Astrocyte of the hippocampus (primary cell): ENCODE measurements at regions not wholly inside any gene's neighbourhood (a gene's known extent, or its start where the extent isn't known, plus 50 kb on each side); places are given as distances from the start of the nearest gene placed in this dataset.

ENCODE experiments used
- DNase-seq: peaks from one replicate; pipeline ENCODE4 v3.0.0; 2011; ENCODE audit warnings: low read depth, low spot score

- no peak for DNase-seq
These were observed 360.8 kb upstream of the ARID1B start for GRCh38 chr6:156416391-156416790.

GRCh38 chr6:156413154-156413553 lies 364.0 kb upstream of the ARID1B start:
- no peak for DNase-seq

- DNase-seq, result no peak
These were observed 366.5 kb upstream of the ARID1B start for GRCh38 chr6:156410649-156411048.

DNA sequence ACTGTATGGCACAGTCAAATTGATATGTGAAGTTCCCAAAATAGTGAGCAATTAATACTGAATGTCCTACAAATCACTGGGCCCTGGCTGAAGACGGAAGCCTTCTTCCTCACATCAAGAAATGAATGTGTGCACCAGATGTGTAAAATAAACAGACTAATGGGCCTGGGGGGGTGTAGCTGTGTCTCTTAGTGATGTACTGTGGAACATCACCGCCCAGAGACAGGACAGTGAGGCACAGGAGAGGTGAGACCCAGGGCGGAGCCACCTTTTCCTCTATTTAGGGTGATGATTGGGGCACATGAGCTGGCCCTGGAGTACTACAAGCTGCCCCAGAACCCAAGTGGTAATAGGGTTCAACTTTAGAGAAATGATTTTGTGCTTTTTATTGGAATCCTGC lies 368.5 kb upstream of the ARID1B start:
- no peak for DNase-seq

DNA sequence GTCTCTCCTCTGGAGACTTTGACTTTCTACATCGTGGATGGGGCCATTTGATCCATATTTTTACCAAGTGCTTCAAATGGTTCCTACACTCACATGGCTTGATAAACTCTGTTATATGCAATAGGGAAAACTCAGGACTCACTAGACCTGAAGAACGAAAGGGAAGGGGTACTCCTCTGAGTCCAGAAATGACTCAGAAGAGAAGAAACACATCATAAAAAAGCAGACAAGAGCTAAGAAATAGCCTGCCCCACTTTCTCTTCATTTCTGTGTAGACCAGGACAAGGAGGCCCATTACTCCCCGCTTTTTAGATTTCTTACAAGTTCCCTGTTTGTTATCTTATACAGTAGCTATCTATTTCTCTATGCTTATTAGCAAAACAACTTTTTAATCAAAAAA lies 369.8 kb upstream of the ARID1B start:
- DNase-seq, result no peak

DNA sequence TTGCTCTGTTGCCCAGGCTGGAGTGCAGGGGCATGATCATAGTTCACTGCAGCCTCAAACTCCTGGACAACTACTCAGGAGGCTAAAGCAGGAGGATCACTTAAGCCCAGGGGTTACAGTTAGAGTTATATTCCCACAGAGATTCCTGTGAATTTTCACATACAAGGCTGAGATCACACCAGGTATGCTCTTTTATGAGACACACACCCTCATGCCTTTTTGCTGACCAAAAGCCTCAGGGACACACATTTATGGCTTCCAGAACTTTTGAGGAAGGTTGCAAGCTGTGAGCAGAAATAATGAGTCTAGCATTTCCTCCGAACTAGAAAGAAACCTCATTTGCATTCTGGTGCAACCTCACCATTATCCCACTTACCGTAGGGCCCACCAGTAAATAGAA lies 370.5 kb upstream of the ARID1B start:
- no peak for DNase-seq

DNA sequence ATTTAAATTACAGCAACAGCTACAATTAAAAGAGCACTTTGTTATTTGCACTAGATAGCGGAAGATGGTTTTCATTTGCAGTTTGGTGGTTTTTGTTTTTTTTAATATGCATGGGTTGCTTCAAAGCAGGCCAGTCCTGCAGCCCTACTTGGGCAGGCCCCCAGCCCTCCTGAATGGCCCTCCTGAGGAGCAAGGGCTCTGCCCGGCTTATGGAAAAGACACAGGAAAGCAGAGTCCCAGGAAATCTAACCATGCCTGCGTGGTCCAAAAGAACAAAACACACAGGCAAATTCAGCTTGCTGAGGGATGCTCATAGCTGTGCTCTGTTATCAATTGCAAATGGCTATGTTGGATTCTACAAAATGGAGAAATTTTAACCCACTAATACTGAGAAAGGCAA lies 371.1 kb upstream of the ARID1B start:
- no peak for DNase-seq

DNA sequence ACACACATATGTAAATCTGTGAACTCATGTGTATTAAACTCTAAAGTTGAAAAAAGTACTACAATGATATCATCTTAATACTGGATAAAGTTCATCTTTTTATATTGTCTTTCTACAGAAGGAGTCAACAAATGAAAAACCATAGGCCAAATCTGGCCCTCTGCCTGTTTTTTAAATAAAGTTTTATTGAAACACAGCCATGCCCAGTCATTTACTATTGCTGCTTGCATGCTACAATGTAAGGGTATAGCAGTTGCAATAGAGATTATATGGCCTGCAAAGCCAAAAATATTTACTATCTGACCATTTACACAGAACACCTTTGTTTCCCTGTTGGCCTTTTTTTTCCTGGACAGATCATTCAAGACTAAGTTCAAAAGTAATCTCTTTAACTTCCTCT lies 374.6 kb upstream of the ARID1B start:
- DNase-seq, result no peak

- no peak for DNase-seq
These were observed 375.0 kb upstream of the ARID1B start for GRCh38 chr6:156402227-156402626.

GRCh38 chr6:156400487-156400886 lies 376.7 kb upstream of the ARID1B start:
- DNase-seq, result no peak

DNA sequence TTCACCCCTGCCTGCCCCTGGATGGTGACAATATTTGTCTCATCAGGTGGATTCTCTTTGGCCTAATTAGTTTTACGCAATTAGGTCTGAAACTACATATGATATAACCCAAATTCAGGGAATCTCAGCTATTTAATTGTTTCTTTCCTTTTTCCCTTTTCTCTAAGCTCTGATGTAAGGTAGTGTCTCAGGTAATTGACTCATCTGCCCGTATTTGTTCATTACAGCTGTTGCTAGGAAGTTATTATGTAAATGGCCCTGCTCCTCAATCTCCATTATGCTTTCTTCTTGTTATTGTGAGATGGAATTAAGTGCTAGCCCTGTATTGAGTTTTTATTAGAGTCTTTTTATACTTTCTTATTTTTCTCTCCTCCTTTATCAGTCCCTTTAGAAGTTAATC lies 378.2 kb upstream of the ARID1B start:
- no peak for DNase-seq

GRCh38 chr6:156398371-156398770 lies 378.8 kb upstream of the ARID1B start:
- DNase-seq, result no peak

- DNase-seq, result no peak
These were observed 380.3 kb upstream of the ARID1B start for GRCh38 chr6:156396791-156397418.

DNA sequence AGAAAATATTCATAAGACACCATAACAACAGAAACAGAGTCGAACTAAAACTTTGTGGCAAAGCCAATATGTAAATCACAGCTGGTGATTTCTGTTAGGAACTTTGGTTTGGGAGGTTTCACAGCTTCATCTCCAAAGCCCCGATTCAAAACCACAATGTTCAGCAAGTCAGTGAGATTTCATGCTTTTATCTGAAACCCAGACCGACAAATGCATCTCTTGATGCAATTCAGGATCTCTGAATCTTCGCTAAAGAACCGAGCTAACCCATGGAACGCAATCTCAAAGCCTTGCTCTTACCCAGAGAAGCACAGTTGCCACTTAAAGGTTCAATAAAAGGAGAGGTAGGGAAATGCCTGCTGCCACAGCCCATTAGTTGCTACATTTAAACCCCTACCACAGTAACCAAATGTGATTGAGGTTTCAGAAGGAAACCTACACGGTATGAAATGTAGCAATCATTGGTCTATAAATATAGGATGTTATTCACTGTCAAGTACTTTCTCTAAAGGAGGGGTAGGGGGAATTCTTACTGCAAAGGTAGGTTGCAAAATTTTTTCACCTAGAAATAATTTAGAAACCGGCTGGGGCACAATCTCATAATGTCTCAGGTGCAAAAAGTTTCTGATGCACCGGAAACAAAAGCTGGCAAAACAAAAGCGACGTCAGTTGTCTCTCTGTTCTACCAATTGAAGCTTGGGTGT lies 381.0 kb upstream of the ARID1B start:
- DNase-seq, result no peak

DNA sequence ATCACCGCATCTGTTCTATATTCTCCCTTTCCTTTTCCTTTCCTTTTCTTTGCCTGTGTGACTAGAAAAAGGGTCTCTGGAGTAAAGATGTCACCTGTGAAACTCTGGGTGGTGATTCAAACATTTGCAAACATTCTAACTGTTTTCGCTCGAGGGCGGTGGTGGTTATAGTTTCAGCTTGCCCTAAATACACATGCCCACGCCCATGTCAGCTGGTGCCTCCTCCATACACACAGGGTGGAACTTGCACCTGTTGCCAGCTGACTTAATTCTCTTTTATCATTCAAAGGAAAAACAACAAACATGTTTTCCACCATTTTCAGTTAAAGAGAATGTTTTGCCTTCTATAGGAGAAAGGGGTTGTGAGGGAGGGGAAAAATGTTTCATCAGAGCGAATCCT lies 381.9 kb upstream of the ARID1B start:
- no peak for DNase-seq

- no peak for DNase-seq
These were observed 384.5 kb upstream of the ARID1B start for GRCh38 chr6:156392648-156393047.

- DNase-seq, result no peak
These were observed 385.2 kb upstream of the ARID1B start for GRCh38 chr6:156391977-156392376.

GRCh38 chr6:156391061-156391672 lies 386.0 kb upstream of the ARID1B start:
- DNase-seq, result no peak

- no peak for DNase-seq
These were observed 386.6 kb upstream of the ARID1B start for GRCh38 chr6:156390621-156391020.

GRCh38 chr6:156389296-156389695 lies 387.9 kb upstream of the ARID1B start:
- DNase-seq, result no peak

DNA sequence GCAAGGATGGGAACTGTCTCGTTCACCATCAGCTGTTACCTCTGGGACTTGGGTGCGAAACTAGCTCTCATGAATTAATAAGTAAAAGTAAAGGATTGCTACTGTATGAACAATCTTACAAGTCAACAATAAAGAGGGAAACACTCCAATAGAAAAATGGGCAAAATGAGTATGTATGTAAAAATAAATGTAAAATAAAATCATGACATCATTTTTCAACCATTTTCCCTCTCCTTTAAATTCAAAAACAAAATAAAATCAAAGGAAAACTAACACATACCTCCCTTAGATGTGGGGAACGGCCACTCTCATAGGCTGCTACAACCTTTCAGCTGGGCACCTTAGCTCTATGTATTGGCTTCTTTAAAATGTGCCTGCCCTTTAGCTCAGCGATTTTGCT lies 389.7 kb upstream of the ARID1B start:
- DNase-seq, result no peak

DNA sequence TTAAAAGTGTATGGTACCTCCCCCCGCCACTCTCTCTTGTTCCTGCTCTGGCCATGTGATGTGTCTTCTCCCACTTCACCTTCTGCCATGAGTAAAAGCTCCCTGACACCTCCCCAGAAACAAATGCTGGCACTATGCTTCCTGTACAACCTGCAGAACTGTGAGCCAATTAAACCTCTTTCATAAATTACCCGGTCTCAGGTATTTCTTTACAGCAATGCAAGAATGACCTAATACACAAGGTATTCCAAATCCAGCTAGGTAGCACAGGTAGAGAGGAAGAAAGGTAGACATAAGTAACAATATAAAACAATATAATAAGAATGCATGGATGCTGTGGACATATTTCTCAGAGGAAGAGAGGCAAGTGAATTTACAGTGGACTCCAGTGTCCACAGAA lies 394.1 kb upstream of the ARID1B start:
- DNase-seq, result no peak
